ENCODE measurements at regions not wholly inside any gene's neighbourhood (a gene's known extent, or its start where the extent isn't known, plus 50 kb on each side); places are given as distances from the start of the nearest gene placed in this dataset.

GRCh38 chr13:69553976-69554375 lies 553.6 kb upstream of the ATXN8OS start:
- no peak overlapping the region for H3K27ac ChIP-seq (ENCODE audit: low read depth, low read length)
- no peaks in the 10 kb centered on the region for H3K27me3 ChIP-seq (ENCODE audit: low read length)
- no peaks in the 10 kb centered on the region for H3K79me2 ChIP-seq (ENCODE audit: insufficient read depth, low read length)
- H3K9me2 ChIP-seq (replicated peaks; ENCODE audit: insufficient read depth, low read length): no peaks in the 10 kb centered on the region
- H3K9ac ChIP-seq (ENCODE audit: low read length): no peak overlapping the region
- no peaks in the 10 kb centered on the region for H3F3A ChIP-seq (ENCODE audit: insufficient read depth)
- H3K4me3 ChIP-seq (ENCODE audit: insufficient read depth, low read length, poor library complexity, severe bottlenecking): no peak overlapping the region
- peak overlapping the region; percentile 80 for H2AFZ ChIP-seq (ENCODE audit: low read depth, low read length, severe bottlenecking)
- TF ChIP-seq CTCF (IDR thresholded peaks at IDR 0.05; ENCODE audit: insufficient read depth, low read length, poor library complexity, severe bottlenecking): no peak
- no peak for TF ChIP-seq EZH2phosphoT487 (conservative IDR thresholded peaks at IDR 0.05; ENCODE audit: low read length)
- H3K9me3 ChIP-seq (ENCODE audit: insufficient read depth, low read length): no peaks in the 10 kb centered on the region
- no peaks in the 10 kb centered on the region for H4K20me1 ChIP-seq (ENCODE audit: low read depth, low read length)
- H3K4me2 ChIP-seq (ENCODE audit: low read depth, low read length, poor library complexity, severe bottlenecking): no peak overlapping the region
- no peaks in the 10 kb centered on the region for H3K36me3 ChIP-seq (ENCODE audit: low read length)

GRCh38 chr13:69551193-69551592 lies 556.4 kb upstream of the ATXN8OS start:
- Histone ChIP-seq H3K27ac (ENCODE audit: low read depth, low read length) (no peak overlapping the region), H3K4me3 (ENCODE audit: insufficient read depth, low read length, poor library complexity, severe bottlenecking) (no peak overlapping the region), H3K4me2 (ENCODE audit: low read depth, low read length, poor library complexity, severe bottlenecking) (no peak overlapping the region), H4K20me1 (ENCODE audit: low read depth, low read length) (no peaks in the 10 kb centered on the region), H3K9ac (ENCODE audit: low read length) (no peak overlapping the region), H3K9me2 (replicated peaks; ENCODE audit: insufficient read depth, low read length) (no peaks in the 10 kb centered on the region), H3F3A (ENCODE audit: insufficient read depth) (no peaks in the 10 kb centered on the region), H3K36me3 (ENCODE audit: low read length) (no peaks in the 10 kb centered on the region), H3K9me3 (ENCODE audit: insufficient read depth, low read length) (no peaks in the 10 kb centered on the region), H2AFZ (ENCODE audit: low read depth, low read length, severe bottlenecking) (no peak overlapping the region), H3K27me3 (ENCODE audit: low read length) (no peaks in the 10 kb centered on the region), H3K79me2 (ENCODE audit: insufficient read depth, low read length) (no peaks in the 10 kb centered on the region)
- TF ChIP-seq CTCF (IDR thresholded peaks at IDR 0.05; ENCODE audit: insufficient read depth, low read length, poor library complexity, severe bottlenecking) (no peak), EZH2phosphoT487 (conservative IDR thresholded peaks at IDR 0.05; ENCODE audit: low read length) (no peak)

- Histone ChIP-seq H3K27ac (ENCODE audit: low read depth, low read length) (no peak overlapping the region), H4K20me1 (ENCODE audit: low read depth, low read length) (no peaks in the 10 kb centered on the region), H3K9ac (ENCODE audit: low read length) (no peak overlapping the region), H3K9me3 (ENCODE audit: insufficient read depth, low read length) (no peaks in the 10 kb centered on the region), H3K9me2 (replicated peaks; ENCODE audit: insufficient read depth, low read length) (no peaks in the 10 kb centered on the region), H2AFZ (ENCODE audit: low read depth, low read length, severe bottlenecking) (peak overlapping the region; percentile 34), H3K27me3 (ENCODE audit: low read length) (no peaks in the 10 kb centered on the region), H3F3A (ENCODE audit: insufficient read depth) (no peaks in the 10 kb centered on the region), H3K79me2 (ENCODE audit: insufficient read depth, low read length) (no peaks in the 10 kb centered on the region), H3K36me3 (ENCODE audit: low read length) (no peaks in the 10 kb centered on the region), H3K4me3 (ENCODE audit: insufficient read depth, low read length, poor library complexity, severe bottlenecking) (no peak overlapping the region), H3K4me2 (ENCODE audit: low read depth, low read length, poor library complexity, severe bottlenecking) (no peak overlapping the region)
- TF ChIP-seq EZH2phosphoT487 (conservative IDR thresholded peaks at IDR 0.05; ENCODE audit: low read length) (no peak), CTCF (IDR thresholded peaks at IDR 0.05; ENCODE audit: insufficient read depth, low read length, poor library complexity, severe bottlenecking) (no peak)
These were observed 559.8 kb upstream of the ATXN8OS start for GRCh38 chr13:69547780-69548179.
